HepG2 (cell line): ENCODE measurements at regions not wholly inside any gene's neighbourhood (a gene's known extent, or its start where the extent isn't known, plus 50 kb on each side); places are given as distances from the start of the nearest gene placed in this dataset.

Experiments
- AHDC1 ChIP-seq: sonication (generic); formaldehyde crosslinking; IDR thresholded peaks from 2 replicates; pipeline ENCODE4 v1.5.1; 2020; ENCODE audit warnings: mild to moderate bottlenecking, missing genetic modification reagents, borderline replicate concordance
- ARID5B ChIP-seq: IDR thresholded peaks from 2 replicates; pipeline ENCODE4 v1.4.0; 2020; ENCODE audit warnings: mild to moderate bottlenecking, missing genetic modification reagents
- CEBPG ChIP-seq: IDR thresholded peaks from 2 replicates; pipeline ENCODE4 v1.6.1; 2016
- FOSL2 ChIP-seq: sonication (generic); formaldehyde crosslinking; IDR thresholded peaks from 2 replicates; pipeline ENCODE4 v1.4.0; 2020; ENCODE audit warnings: missing genetic modification reagents
- FOXA1 ChIP-seq, 2 experiments: fragments of 450-650 bp in 1 of 2; sonication (generic) in 1 of 2; formaldehyde crosslinking in 1 of 2; IDR thresholded peaks; 2 replicates each; pipeline versions ENCODE4 v1.4.0 to v1.6.1; 2016 to 2020; ENCODE audit warnings: missing genetic modification reagents in 1 of 2
- FOXM1 ChIP-seq: sonication (generic); formaldehyde crosslinking; IDR thresholded peaks from 2 replicates; pipeline ENCODE4 v1.5.0; 2020; ENCODE audit warnings: missing genetic modification reagents
- HMG20A ChIP-seq: IDR thresholded peaks from 2 replicates; pipeline ENCODE4 v1.6.1; 2016; ENCODE audit warnings: borderline replicate concordance
- MAZ ChIP-seq, 2 experiments: sonication (generic) in 1 of 2; formaldehyde crosslinking in 1 of 2; IDR thresholded peaks; 2 replicates each; pipeline versions ENCODE4 v1.5.0 to v1.6.1; 2012 to 2020; ENCODE audit warnings: low read depth in 2 of 2, mild to moderate bottlenecking in 2 of 2, borderline replicate concordance in 1 of 2, improper control_type of control experiment in 1 of 2, low read length in 1 of 2, missing genetic modification reagents in 1 of 2, moderate library complexity in 1 of 2
- SIX4 ChIP-seq: sonication (generic); formaldehyde crosslinking; IDR thresholded peaks from 2 replicates; pipeline ENCODE4 v1.4.0; 2020; ENCODE audit warnings: missing genetic modification reagents
- SMAD3 ChIP-seq: sonication (generic); formaldehyde crosslinking; IDR thresholded peaks from 2 replicates; pipeline ENCODE4 v1.4.0; 2020; ENCODE audit warnings: missing genetic modification reagents
- TF ChIP-seq, protein P1 (sequence below): IDR thresholded peaks from 2 replicates; pipeline ENCODE4 v1.6.1; 2016
- TF ChIP-seq, protein P2 (sequence below): sonication (generic); formaldehyde crosslinking; IDR thresholded peaks from 2 replicates; pipeline ENCODE4 v1.4.0; 2020; ENCODE audit warnings: missing genetic modification reagents

GRCh38 chr6:156421933-156422332, 355.2 kb upstream of the ARID1B start (continued):
- TF ChIP-seq ARID5B: peak; percentile 40; the same call in 1 of the 2 replicates
- TF ChIP-seq, protein P1, sequence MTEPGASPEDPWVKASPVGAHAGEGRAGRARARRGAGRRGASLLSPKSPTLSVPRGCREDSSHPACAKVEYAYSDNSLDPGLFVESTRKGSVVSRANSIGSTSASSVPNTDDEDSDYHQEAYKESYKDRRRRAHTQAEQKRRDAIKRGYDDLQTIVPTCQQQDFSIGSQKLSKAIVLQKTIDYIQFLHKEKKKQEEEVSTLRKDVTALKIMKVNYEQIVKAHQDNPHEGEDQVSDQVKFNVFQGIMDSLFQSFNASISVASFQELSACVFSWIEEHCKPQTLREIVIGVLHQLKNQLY (CRISPR knock-in tag): no peak
- TF ChIP-seq HMG20A (CRISPR knock-in tag): peak; percentile 17; the same call in 1 of the 2 replicates
- TF ChIP-seq FOXA1 (IDR thresholded peaks at IDR 0.05): 0 out of 2 replicates have a peak, but pooled peaks have one; percentile 56
- peak; percentile 54; the same call in 1 of the 2 replicates for TF ChIP-seq FOXA1 (CRISPR knock-in tag; IDR thresholded peaks at IDR 0.05)
- no peak for TF ChIP-seq FOXM1
- no peak for TF ChIP-seq MAZ (IDR thresholded peaks at IDR 0.05; ENCODE audit: borderline replicate concordance, low read depth, low read length)
- TF ChIP-seq MAZ (CRISPR knock-in tag; IDR thresholded peaks at IDR 0.05; ENCODE audit: low read depth): no peak
- no peak for TF ChIP-seq SMAD3 (CRISPR knock-in tag)
- TF ChIP-seq SIX4: no peak
- TF ChIP-seq AHDC1 (CRISPR knock-in tag): peak; percentile 41; the same call in 1 of the 2 replicates
- 0 out of 2 replicates have a peak, but pooled peaks have one; percentile 24 for TF ChIP-seq CEBPG (CRISPR knock-in tag)
- peak; percentile 39; the same call in 1 of the 2 replicates for TF ChIP-seq FOSL2
- TF ChIP-seq, protein P2, sequence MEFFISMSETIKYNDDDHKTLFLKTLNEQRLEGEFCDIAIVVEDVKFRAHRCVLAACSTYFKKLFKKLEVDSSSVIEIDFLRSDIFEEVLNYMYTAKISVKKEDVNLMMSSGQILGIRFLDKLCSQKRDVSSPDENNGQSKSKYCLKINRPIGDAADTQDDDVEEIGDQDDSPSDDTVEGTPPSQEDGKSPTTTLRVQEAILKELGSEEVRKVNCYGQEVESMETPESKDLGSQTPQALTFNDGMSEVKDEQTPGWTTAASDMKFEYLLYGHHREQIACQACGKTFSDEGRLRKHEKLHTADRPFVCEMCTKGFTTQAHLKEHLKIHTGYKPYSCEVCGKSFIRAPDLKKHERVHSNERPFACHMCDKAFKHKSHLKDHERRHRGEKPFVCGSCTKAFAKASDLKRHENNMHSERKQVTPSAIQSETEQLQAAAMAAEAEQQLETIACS: no peak
